Endothelial cell of umbilical vein (primary cell): ENCODE measurements at regions not wholly inside any gene's neighbourhood (a gene's known extent, or its start where the extent isn't known, plus 50 kb on each side); places are given as distances from the start of the nearest gene placed in this dataset.

ENCODE experiments used
- BruUV-seq: library from RNA; stranded (reverse); fragments of 400-500 nt; replicated peaks from 2 replicates; lab custom pipeline; 2021; lab: Mats Ljungman, UMichigan
- CTCF ChIA-PET: fragments of 300-600, 350-600 bp; sonication (Branson Sonifier 250); formaldehyde crosslinking; loops from one replicate; lab custom pipeline; 2021; ENCODE audit warnings: antibody characterized with exemption, inconsistent platforms; lab: Charles Lee
- POLR2A ChIA-PET: fragments of 300-600, 350-600 bp; sonication (Branson Sonifier 250); formaldehyde crosslinking; loops from one replicate; lab custom pipeline; 2021; ENCODE audit warnings: antibody characterized with exemption, inconsistent platforms; lab: Charles Lee
- DNase-seq: peaks from one replicate; pipeline ENCODE4 v3.0.0-alpha.2; 2011; ENCODE audit warnings: low read depth, low spot score
- FAIRE-seq: peaks from 2 replicates; lab custom pipeline; 2011; peaks lifted over from hg19 to GRCh38; lab: Jason Lieb, UNC
- H2AFZ ChIP-seq: 2 replicates; pipeline ENCODE4 v1.6.0; 2012; ENCODE audit warnings: low read depth, low read length, control low read depth, inconsistent platforms
- H3K27ac ChIP-seq: 2 replicates; pipeline ENCODE4 v1.5.1; 2011; ENCODE audit warnings: low read depth, mild to moderate bottlenecking, control low read depth, low read length, moderate library complexity; ENCODE audit not compliant: insufficient read depth
- H3K27me3 ChIP-seq, 2 experiments: 2 replicates each; pipeline versions ENCODE4 v1.6.0 to v1.6.1; 2011; ENCODE audit warnings: low read length in 2 of 2, mixed read lengths in 1 of 2; ENCODE audit not compliant: control insufficient read depth in 2 of 2, insufficient read depth in 2 of 2
- H3K36me3 ChIP-seq, 2 experiments: 2 replicates in 1 of 2; 3 replicates in 1 of 2; pipeline ENCODE4 v1.5.1; 2011; ENCODE audit warnings: low read length in 2 of 2, mild to moderate bottlenecking in 1 of 2, moderate library complexity in 1 of 2; ENCODE audit not compliant: control insufficient read depth in 2 of 2, insufficient read depth in 2 of 2; ENCODE audit errors: extremely low read depth in 1 of 2
- H3K4me1 ChIP-seq: 3 replicates; pipeline ENCODE4 v1.5.1; 2011; ENCODE audit warnings: mild to moderate bottlenecking, low read length; ENCODE audit not compliant: control insufficient read depth, insufficient read depth; ENCODE audit errors: extremely low read depth
- H3K4me2 ChIP-seq: 2 replicates; pipeline ENCODE4 v1.6.1; 2011; ENCODE audit warnings: low read length, control low read depth, mixed read lengths; ENCODE audit not compliant: insufficient read depth
- H3K4me3 ChIP-seq, 3 experiments: fragments of 200-600 bp in 1 of 3; sonication (generic), shearing (Covaris generic) in 1 of 3; replicated peaks in 1 of 3; 2 replicates each; pipeline ENCODE4 v1.5.1; 2011 to 2016; ENCODE audit warnings: control low read depth in 3 of 3, low read length in 3 of 3, mild to moderate bottlenecking in 2 of 3, inconsistent platforms in 1 of 3, low read depth in 1 of 3, moderate library complexity in 1 of 3; ENCODE audit not compliant: insufficient read depth in 1 of 3
- H3K79me2 ChIP-seq: 2 replicates; pipeline ENCODE4 v1.6.0; 2012; ENCODE audit warnings: low read length, inconsistent platforms; ENCODE audit not compliant: control insufficient read depth, insufficient read depth
- H3K9ac ChIP-seq: replicated peaks from 2 replicates; pipeline ENCODE3; 2011; ENCODE audit warnings: low read length, control low read depth; ENCODE audit not compliant: insufficient read depth; ENCODE audit errors: extremely low read depth
- H3K9me1 ChIP-seq: replicated peaks from 3 replicates; pipeline ENCODE4 v1.6.0; 2011; ENCODE audit warnings: mild to moderate bottlenecking, low read length; ENCODE audit not compliant: control insufficient read depth, insufficient read depth; ENCODE audit errors: extremely low read depth
- H3K9me3 ChIP-seq: replicated peaks from 2 replicates; pipeline ENCODE4 v1.5.1; 2012; ENCODE audit warnings: low read length, inconsistent platforms; ENCODE audit not compliant: control insufficient read depth, insufficient read depth
- H4K20me1 ChIP-seq: replicated peaks from 2 replicates; pipeline ENCODE3; 2011; ENCODE audit warnings: mild to moderate bottlenecking, low read length; ENCODE audit not compliant: control insufficient read depth, insufficient read depth; ENCODE audit errors: extremely low read depth
- EZH2 ChIP-seq: IDR thresholded peaks from 2 replicates; pipeline ENCODE4 v1.6.1; 2012; ENCODE audit warnings: borderline replicate concordance, low read depth, mild to moderate bottlenecking, moderate library complexity, low read length, inconsistent platforms; ENCODE audit not compliant: severe bottlenecking
- FOS ChIP-seq: IDR thresholded peaks from 2 replicates; pipeline ENCODE4 v1.6.1; 2011; ENCODE audit warnings: mild to moderate bottlenecking, low read length, moderate library complexity, borderline replicate concordance; ENCODE audit not compliant: insufficient read depth
- GATA2 ChIP-seq: IDR thresholded peaks from 2 replicates; pipeline ENCODE4 v1.7.0; 2011; ENCODE audit warnings: low read depth, mild to moderate bottlenecking, moderate library complexity, mixed read lengths, low read length; ENCODE audit not compliant: insufficient read length, insufficient read depth
- JUN ChIP-seq: IDR thresholded peaks from 2 replicates; pipeline ENCODE4 v1.6.1; 2011; ENCODE audit warnings: borderline replicate concordance, low read depth; ENCODE audit not compliant: insufficient read length, insufficient read depth
- MYC ChIP-seq: IDR thresholded peaks from one replicate; pipeline ENCODE4 v1.6.1; 2011; ENCODE audit warnings: mild to moderate bottlenecking, low read depth, low read length
- POLR2AphosphoS5 ChIP-seq: IDR thresholded peaks from 2 replicates; pipeline ENCODE4 v1.6.1; 2012; ENCODE audit warnings: low read depth, mild to moderate bottlenecking, control low read depth, low read length, moderate library complexity; ENCODE audit not compliant: insufficient read depth
- dilution Hi-C: fragments of 300-500 bp; cut with MboI; formaldehyde crosslinking; loops from one replicate; pipeline ENCODE4 v1.15.0; 2019; ENCODE audit warnings: low sequenced_read_pairs; ENCODE audit not compliant: extremely low pct_ligation_motif_present
- intact Hi-C: fragments of 100-400 bp; cut with micrococcal nuclease; formaldehyde crosslinking; loops from one replicate; pipeline ENCODE4 v1.10.0; 2022
- TF ChIP-seq, protein P1 (sequence below), 2 donors: IDR thresholded peaks; 1 replicate in 1 of 2; 2 replicates in 1 of 2; pipeline ENCODE4 v1.5.1; 2011; ENCODE audit warnings: low read length in 2 of 2, mild to moderate bottlenecking in 2 of 2, moderate library complexity in 2 of 2, control low read depth in 1 of 2, inconsistent platforms in 1 of 2, low read depth in 1 of 2; ENCODE audit not compliant: insufficient read depth in 1 of 2; ENCODE audit errors: extremely low read depth in 1 of 2

GRCh38 chr3:81425198-81425868, 336.1 kb downstream of the GBE1 start:
- peak overlapping the region; percentile 77 for H3K4me2 ChIP-seq
- FAIRE-seq, result peak; percentile 94
- TSS peak; percentile 91 for BruUV-seq

GRCh38 chr3:81419228-81419627, 342.2 kb downstream of the GBE1 start:
- Histone ChIP-seq H3K27ac (no peak overlapping the region), H3K9me1 (no peaks in the 10 kb centered on the region), H3K4me2 (no peak overlapping the region), H3K79me2 (no peaks in the 10 kb centered on the region), H3K36me3 (no peaks in the 10 kb centered on the region), H2AFZ (no peak overlapping the region), H4K20me1 (no peaks in the 10 kb centered on the region), H3K4me1 (peaks cover under 1% of the 10 kb centered on the region), H3K9ac (no peak overlapping the region), H3K4me3 (no peak overlapping the region), H3K27me3 (no peaks in the 10 kb centered on the region), H3K9me3 (no peaks in the 10 kb centered on the region)
- ChIA-PET POLR2A (no interaction called here), CTCF (interaction anchor here (0.6 to 5.5 kb wide), 57 partner anchors 8 to 910 kb away, joined by 3 to 64 read pairs (median 4); no protein-coding TSS in a partner anchor)
- no TSS peak for BruUV-seq
- intact Hi-C loops, result loop anchor here (1.0 kb wide), 3 partner anchors 71 to 714 kb away; no protein-coding TSS in a partner anchor
- no peak for FAIRE-seq
- no peak for TF ChIP-seq FOS
- TF ChIP-seq, protein P1, sequence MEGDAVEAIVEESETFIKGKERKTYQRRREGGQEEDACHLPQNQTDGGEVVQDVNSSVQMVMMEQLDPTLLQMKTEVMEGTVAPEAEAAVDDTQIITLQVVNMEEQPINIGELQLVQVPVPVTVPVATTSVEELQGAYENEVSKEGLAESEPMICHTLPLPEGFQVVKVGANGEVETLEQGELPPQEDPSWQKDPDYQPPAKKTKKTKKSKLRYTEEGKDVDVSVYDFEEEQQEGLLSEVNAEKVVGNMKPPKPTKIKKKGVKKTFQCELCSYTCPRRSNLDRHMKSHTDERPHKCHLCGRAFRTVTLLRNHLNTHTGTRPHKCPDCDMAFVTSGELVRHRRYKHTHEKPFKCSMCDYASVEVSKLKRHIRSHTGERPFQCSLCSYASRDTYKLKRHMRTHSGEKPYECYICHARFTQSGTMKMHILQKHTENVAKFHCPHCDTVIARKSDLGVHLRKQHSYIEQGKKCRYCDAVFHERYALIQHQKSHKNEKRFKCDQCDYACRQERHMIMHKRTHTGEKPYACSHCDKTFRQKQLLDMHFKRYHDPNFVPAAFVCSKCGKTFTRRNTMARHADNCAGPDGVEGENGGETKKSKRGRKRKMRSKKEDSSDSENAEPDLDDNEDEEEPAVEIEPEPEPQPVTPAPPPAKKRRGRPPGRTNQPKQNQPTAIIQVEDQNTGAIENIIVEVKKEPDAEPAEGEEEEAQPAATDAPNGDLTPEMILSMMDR (IDR thresholded peaks at IDR 0.05; ENCODE audit: extremely low read depth in 1 of 2, insufficient read depth in 1 of 2, low read depth in 1 of 2, low read length in 2 of 2), result peak; percentile 21 to 32
- dilution Hi-C loops, result no loop called here
- DNase-seq, result peak; percentile 43

More at GRCh38 chr3:81425198-81425868, 336.1 kb downstream of the GBE1 start:
- DNase-seq, result peak; percentile 89
- Histone ChIP-seq H3K79me2 (no peaks in the 10 kb centered on the region), H3K9me1 (no peaks in the 10 kb centered on the region), H4K20me1 (no peaks in the 10 kb centered on the region), H3K27ac (peak overlapping the region; percentile 97), H2AFZ (peak overlapping the region; percentile 35), H3K27me3 (no peaks in the 10 kb centered on the region), H3K4me3 (peak overlapping the region in 1 of 3 experiments; percentile 38), H3K36me3 (no peaks in the 10 kb centered on the region), H3K4me1 (peaks cover 27% of the 10 kb centered on the region), H3K9ac (peak overlapping the region; percentile 78), H3K9me3 (no peaks in the 10 kb centered on the region)
- ChIA-PET CTCF (interaction anchor here (1.1 to 2.3 kb wide), 7 partner anchors 10 to 123 kb away, joined by 3 to 9 read pairs (median 6); no protein-coding TSS in a partner anchor), POLR2A (no interaction called here)
- dilution Hi-C loops (no loop called here), intact Hi-C loops (loop anchor here (1.0 to 10.0 kb wide), 5 partner anchors 48 to 336 kb away; partner anchors contain the start of gene GBE1)
- peak; percentile 96 for TF ChIP-seq GATA2
- no peak for TF ChIP-seq MYC
- TF ChIP-seq JUN, result peak; percentile 96
- peak; percentile 73 for TF ChIP-seq POLR2AphosphoS5
- TF ChIP-seq FOS, result peak; percentile 95
- no peak for TF ChIP-seq EZH2
